SK-N-SH (cell line): ENCODE measurements at regions not wholly inside any gene's neighbourhood (a gene's known extent, or its start where the extent isn't known, plus 50 kb on each side); places are given as distances from the start of the nearest gene placed in this dataset.

Experiments
- CTCF ChIA-PET: fragments of 300-600, 350-600 bp; formaldehyde crosslinking; extraction: SDS; loops from one replicate; lab custom pipeline; 2021; lab: Yijun Ruan, JAX
- POLR2A ChIA-PET: fragments of 350-600 bp; sonication (Branson Sonifier 250); formaldehyde crosslinking; extraction: SDS; loops from one replicate; lab custom pipeline; 2020; ENCODE audit warnings: antibody characterized with exemption, inconsistent platforms; lab: Yijun Ruan, JAX
- DNase-seq: peaks from one replicate; pipeline ENCODE4 v3.0.0; 2012
- H2AFZ ChIP-seq: fragments of 200-600 bp; sonication (generic); 2 replicates; pipeline ENCODE4 v1.8.1; 2016; ENCODE audit warnings: antibody characterized with exemption, mild to moderate bottlenecking, low read depth
- H3F3A ChIP-seq: fragments of 200-600 bp; sonication (generic); replicated peaks from 2 replicates; pipeline ENCODE3; 2016; ENCODE audit warnings: antibody characterized with exemption, mild to moderate bottlenecking; ENCODE audit not compliant: insufficient read depth
- H3K27ac ChIP-seq, 2 experiments: fragments of 200-500 bp in 1 of 2; fragments of 200-600 bp in 1 of 2; sonication (Bioruptor generic) in 1 of 2; sonication (generic), shearing (Covaris generic) in 1 of 2; 2 replicates each; pipeline versions ENCODE4 v1.5.1 to v1.6.1; 2014 to 2016; ENCODE audit warnings: low read depth in 2 of 2, inconsistent platforms in 1 of 2, low read length in 1 of 2, mild to moderate bottlenecking in 1 of 2, mixed read lengths in 1 of 2
- H3K27me3 ChIP-seq: fragments of 200-600 bp; sonication (generic), shearing (Covaris generic); 2 replicates; pipeline ENCODE4 v1.6.1; 2016; ENCODE audit warnings: mixed run types; ENCODE audit not compliant: insufficient read depth
- H3K36me3 ChIP-seq, 2 experiments: fragments of 200-500 bp in 1 of 2; fragments of 200-600 bp in 1 of 2; sonication (Bioruptor generic) in 1 of 2; sonication (generic) in 1 of 2; replicated peaks in 1 of 2; 2 replicates each; pipeline versions ENCODE3 to v1.5.1; 2014 to 2016; ENCODE audit warnings: low read length in 1 of 2, mild to moderate bottlenecking in 1 of 2; ENCODE audit not compliant: insufficient read depth in 2 of 2, control insufficient read depth in 1 of 2
- H3K4me1 ChIP-seq, 2 experiments: fragments of 200-500 bp in 1 of 2; fragments of 200-600 bp in 1 of 2; sonication (Bioruptor generic) in 1 of 2; sonication (generic), shearing (Covaris generic) in 1 of 2; 2 replicates each; pipeline versions ENCODE4 v1.5.1 to v1.6.1; 2014 to 2016; ENCODE audit warnings: low read depth in 1 of 2, low read length in 1 of 2, mixed run types in 1 of 2; ENCODE audit not compliant: insufficient read depth in 2 of 2, control insufficient read depth in 1 of 2
- H3K4me2 ChIP-seq: fragments of 200-600 bp; sonication (generic), shearing (Covaris generic); 2 replicates; pipeline ENCODE4 v1.6.1; 2017; ENCODE audit warnings: mixed run types
- H3K4me3 ChIP-seq, 2 experiments: fragments of 200-500 bp in 1 of 2; fragments of 200-600 bp in 1 of 2; sonication (Bioruptor generic) in 1 of 2; sonication (generic), shearing (Covaris generic) in 1 of 2; 2 replicates each; pipeline versions ENCODE4 v1.5.1 to v1.8.1; 2014 to 2016; ENCODE audit warnings: low read depth in 2 of 2, inconsistent platforms in 1 of 2, low read length in 1 of 2, mild to moderate bottlenecking in 1 of 2, mixed read lengths in 1 of 2, moderate library complexity in 1 of 2
- H3K79me2 ChIP-seq: fragments of 200-600 bp; sonication (generic); 2 replicates; pipeline ENCODE4 v1.8.1; 2017; ENCODE audit warnings: mild to moderate bottlenecking; ENCODE audit not compliant: insufficient read depth
- H3K9ac ChIP-seq: fragments of 200-600 bp; sonication (generic); 2 replicates; pipeline ENCODE4 v1.6.1; 2017; ENCODE audit warnings: mixed run types
- H3K9me2 ChIP-seq: fragments of 200-600 bp; sonication (generic); 2 replicates; pipeline ENCODE4 v1.6.1; 2017; ENCODE audit warnings: mixed run types
- H3K9me3 ChIP-seq: fragments of 200-600 bp; sonication (generic); 2 replicates; pipeline ENCODE4 v1.6.1; 2017; ENCODE audit warnings: mixed run types, mild to moderate bottlenecking, moderate library complexity
- H4K20me1 ChIP-seq: fragments of 200-600 bp; sonication (generic); 2 replicates; pipeline ENCODE4 v1.6.1; 2017; ENCODE audit warnings: mild to moderate bottlenecking, mixed run types; ENCODE audit not compliant: insufficient read depth
- CHD2 ChIP-seq: fragments of 150-350 bp; IDR thresholded peaks from 2 replicates; pipeline ENCODE4 v1.6.1; 2018; ENCODE audit warnings: low read length; ENCODE audit not compliant: partially characterized antibody
- CTCF ChIP-seq: fragments of 200-600 bp; sonication (generic); IDR thresholded peaks from 2 replicates; pipeline ENCODE4 v1.6.1; 2017; ENCODE audit warnings: antibody characterized with exemption, mild to moderate bottlenecking, moderate library complexity
- ELF1 ChIP-seq: IDR thresholded peaks from 2 replicates; pipeline ENCODE4 v1.4.0; 2012
- EP300 ChIP-seq, 2 experiments: IDR thresholded peaks; 2 replicates each; pipeline versions ENCODE4 v1.4.0 to v1.6.1; 2012; ENCODE audit warnings: borderline replicate concordance in 1 of 2, low read depth in 1 of 2, low read length in 1 of 2
- EZH2phosphoT487 ChIP-seq: fragments of 200-600 bp; sonication (generic); IDR thresholded peaks from 2 replicates; pipeline ENCODE4 v1.6.1; 2017; ENCODE audit warnings: low read depth, mixed run types, mild to moderate bottlenecking, antibody characterized with exemption, moderate library complexity, borderline replicate concordance
- FOSL2 ChIP-seq: IDR thresholded peaks from 2 replicates; pipeline ENCODE4 v1.4.0; 2012; ENCODE audit warnings: low read depth, mild to moderate bottlenecking, moderate library complexity, borderline replicate concordance
- FOXJ3 ChIP-seq: sonication (generic); formaldehyde crosslinking; IDR thresholded peaks from 2 replicates; pipeline ENCODE4 v1.5.1; 2020; ENCODE audit warnings: mild to moderate bottlenecking, missing genetic modification reagents
- FOXM1 ChIP-seq: IDR thresholded peaks from 2 replicates; pipeline ENCODE4 v1.4.0; 2012; ENCODE audit warnings: low read depth, mild to moderate bottlenecking
- GABPA ChIP-seq: IDR thresholded peaks from 2 replicates; pipeline ENCODE4 v1.4.0; 2012; ENCODE audit warnings: low read depth, mild to moderate bottlenecking
- JUND ChIP-seq: IDR thresholded peaks from 2 replicates; pipeline ENCODE4 v1.4.0; 2012
- MEF2A ChIP-seq: IDR thresholded peaks from 2 replicates; pipeline ENCODE4 v1.4.0; 2012; ENCODE audit warnings: low read depth, borderline replicate concordance
- MXI1 ChIP-seq: IDR thresholded peaks from 2 replicates; pipeline ENCODE4 v1.6.1; 2012; ENCODE audit warnings: mild to moderate bottlenecking, low read depth, low read length, improper control_type of control experiment
- NRF1 ChIP-seq: IDR thresholded peaks from 2 replicates; pipeline ENCODE4 v1.6.1; 2012; ENCODE audit warnings: low read depth, mild to moderate bottlenecking, low read length
- PBX3 ChIP-seq: IDR thresholded peaks from 2 replicates; pipeline ENCODE4; 2012
- RAD21 ChIP-seq: IDR thresholded peaks from 2 replicates; pipeline ENCODE4 v1.6.1; 2012; ENCODE audit warnings: mild to moderate bottlenecking, low read length
- REST ChIP-seq: IDR thresholded peaks from 2 replicates; pipeline ENCODE4 v1.6.1; 2012; ENCODE audit warnings: mild to moderate bottlenecking, low read depth, low read length, moderate library complexity
- RFX5 ChIP-seq: IDR thresholded peaks from 2 replicates; pipeline ENCODE4 v1.6.1; 2012; ENCODE audit warnings: mild to moderate bottlenecking, improper control_type of control experiment, low read length
- RXRA ChIP-seq: IDR thresholded peaks from 2 replicates; pipeline ENCODE4 v1.4.0; 2012; ENCODE audit warnings: low read depth, mild to moderate bottlenecking, borderline replicate concordance
- SIN3A ChIP-seq: IDR thresholded peaks from 2 replicates; pipeline ENCODE4 v1.6.1; 2012; ENCODE audit warnings: low read depth, mild to moderate bottlenecking, low read length, moderate library complexity, borderline replicate concordance
- SMC3 ChIP-seq: IDR thresholded peaks from 2 replicates; pipeline ENCODE4 v1.6.1; 2012; ENCODE audit warnings: low read depth, low read length, improper control_type of control experiment
- TCF12 ChIP-seq: IDR thresholded peaks from 2 replicates; pipeline ENCODE4 v1.4.0; 2012
- TEAD4 ChIP-seq: IDR thresholded peaks from 2 replicates; pipeline ENCODE4 v1.4.0; 2012; ENCODE audit warnings: mild to moderate bottlenecking, borderline replicate concordance; ENCODE audit not compliant: insufficient read depth
- TF ChIP-seq, protein P1 (sequence below): IDR thresholded peaks from 2 replicates; pipeline ENCODE4 v1.4.0; 2012; ENCODE audit warnings: low read depth
- TF ChIP-seq, protein P2 (sequence below): IDR thresholded peaks from 2 replicates; pipeline ENCODE4 v1.4.0; 2012; ENCODE audit warnings: low read depth, borderline replicate concordance
- TF ChIP-seq, protein P3 (sequence below): fragments of 150-350 bp; IDR thresholded peaks from 2 replicates; pipeline ENCODE4 v1.6.1; 2016; ENCODE audit warnings: mild to moderate bottlenecking, low read depth, low read length

- TF ChIP-seq FOXM1 (peak; percentile 98), REST (peak; percentile 43; the same call in 1 of the 2 replicates), RFX5 (no peak), EP300 (IDR thresholded peaks at IDR 0.05; ENCODE audit: borderline replicate concordance in 1 of 2, low read depth in 1 of 2, low read length in 1 of 2) (peak; percentile 66 to 99), GABPA (no peak), MEF2A (peak; percentile 87), PBX3 (peak; percentile 98), ELF1 (no peak), MXI1 (no peak), SIN3A (peak; percentile 77; the same call in 1 of the 2 replicates), RAD21 (no peak), FOXJ3 (CRISPR knock-in tag) (no peak), JUND (peak; percentile 94), CHD2 (no peak), SMC3 (no peak), TCF12 (peak; percentile 99), NRF1 (no peak), TEAD4 (peak; percentile 97)
- TF ChIP-seq, protein P1, sequence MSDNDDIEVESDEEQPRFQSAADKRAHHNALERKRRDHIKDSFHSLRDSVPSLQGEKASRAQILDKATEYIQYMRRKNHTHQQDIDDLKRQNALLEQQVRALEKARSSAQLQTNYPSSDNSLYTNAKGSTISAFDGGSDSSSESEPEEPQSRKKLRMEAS, result peak; percentile 38; the same call in 1 of the 2 replicates
- TF ChIP-seq, protein P2, sequence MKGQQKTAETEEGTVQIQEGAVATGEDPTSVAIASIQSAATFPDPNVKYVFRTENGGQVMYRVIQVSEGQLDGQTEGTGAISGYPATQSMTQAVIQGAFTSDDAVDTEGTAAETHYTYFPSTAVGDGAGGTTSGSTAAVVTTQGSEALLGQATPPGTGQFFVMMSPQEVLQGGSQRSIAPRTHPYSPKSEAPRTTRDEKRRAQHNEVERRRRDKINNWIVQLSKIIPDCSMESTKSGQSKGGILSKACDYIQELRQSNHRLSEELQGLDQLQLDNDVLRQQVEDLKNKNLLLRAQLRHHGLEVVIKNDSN, result no peak
These were observed 680.2 kb downstream of the NYAP2 start (continued) for GRCh38 chr2:226079671-226080181.

- no peaks in the 10 kb centered on the region for H3K9me2 ChIP-seq
- no peaks in the 10 kb centered on the region for H3K9me3 ChIP-seq
- H3F3A ChIP-seq, result peaks cover 19% of the 10 kb centered on the region
- H3K4me2 ChIP-seq, result peak overlapping the region; percentile 16; the same call in 1 of the 2 replicates
- ChIA-PET CTCF (no interaction called here), POLR2A (no interaction called here)
- no peak overlapping the region for H3K9ac ChIP-seq
- no peaks in the 10 kb centered on the region for H3K36me3 ChIP-seq
- no peak overlapping the region for H2AFZ ChIP-seq
- no peaks in the 10 kb centered on the region for H3K27me3 ChIP-seq
- no peaks in the 10 kb centered on the region for H4K20me1 ChIP-seq
- H3K27ac ChIP-seq, result peak overlapping the region in 1 of 2 experiments; percentile 78; a peak in 2 of 4 replicates
- DNase-seq, result no peak
- no peaks in the 10 kb centered on the region for H3K79me2 ChIP-seq
- H3K4me1 ChIP-seq, result no peaks in the 10 kb centered on the region
- H3K4me3 ChIP-seq, result no peak overlapping the region
- TF ChIP-seq CTCF, result no peak
- TF ChIP-seq, protein P3, sequence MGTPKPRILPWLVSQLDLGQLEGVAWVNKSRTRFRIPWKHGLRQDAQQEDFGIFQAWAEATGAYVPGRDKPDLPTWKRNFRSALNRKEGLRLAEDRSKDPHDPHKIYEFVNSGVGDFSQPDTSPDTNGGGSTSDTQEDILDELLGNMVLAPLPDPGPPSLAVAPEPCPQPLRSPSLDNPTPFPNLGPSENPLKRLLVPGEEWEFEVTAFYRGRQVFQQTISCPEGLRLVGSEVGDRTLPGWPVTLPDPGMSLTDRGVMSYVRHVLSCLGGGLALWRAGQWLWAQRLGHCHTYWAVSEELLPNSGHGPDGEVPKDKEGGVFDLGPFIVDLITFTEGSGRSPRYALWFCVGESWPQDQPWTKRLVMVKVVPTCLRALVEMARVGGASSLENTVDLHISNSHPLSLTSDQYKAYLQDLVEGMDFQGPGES, result no peak
- no peak for TF ChIP-seq EZH2phosphoT487
- TF ChIP-seq RFX5, result no peak
- TF ChIP-seq CHD2, result no peak
- TF ChIP-seq, protein P1, result no peak
- no peak for TF ChIP-seq JUND
- TF ChIP-seq FOSL2, result no peak
- TF ChIP-seq RXRA, result no peak
- TF ChIP-seq FOXJ3 (CRISPR knock-in tag), result no peak
- no peak for TF ChIP-seq TCF12
- no peak for TF ChIP-seq TEAD4
These were observed 679.7 kb downstream of the NYAP2 start for GRCh38 chr2:226079196-226079595.
